GM12891 (cell line): ENCODE measurements at regions not wholly inside any gene's neighbourhood (a gene's known extent, or its start where the extent isn't known, plus 50 kb on each side); places are given as distances from the start of the nearest gene placed in this dataset.
"Not testable (repeated sequence)": the region's sequence is repeated elsewhere in the genome, so short reads cannot be mapped to it uniquely, and the experiment has no call there.

Experiments
- PAX5 ChIP-seq: IDR thresholded peaks from 2 replicates; pipeline ENCODE4 v1.6.1; 2011; ENCODE audit warnings: low read length, moderate library complexity, mild to moderate bottlenecking; ENCODE audit not compliant: insufficient read depth, severe bottlenecking
- POLR2A ChIP-seq: IDR thresholded peaks from 2 replicates; pipeline ENCODE4 v1.6.1; 2011; ENCODE audit warnings: low read depth, low read length, control low read depth
- POLR2AphosphoS5 ChIP-seq: IDR thresholded peaks from 2 replicates; pipeline ENCODE4 v1.6.1; 2011; ENCODE audit warnings: low read depth, low read length, control low read depth
- POU2F2 ChIP-seq: IDR thresholded peaks from 2 replicates; pipeline ENCODE4 v1.6.1; 2011; ENCODE audit warnings: low read depth, mild to moderate bottlenecking, control low read depth, low read length, moderate library complexity
- TAF1 ChIP-seq: IDR thresholded peaks from 2 replicates; pipeline ENCODE4 v1.6.1; 2011; ENCODE audit warnings: low read depth, low read length, control low read depth

GRCh38 chr13:21890220-21890619 is 219.3 kb downstream of the FGF9 start:
- TF ChIP-seq POLR2AphosphoS5, POLR2A, TAF1, PAX5, POU2F2: not testable (repeated sequence)
